HEK293T (cell line): ENCODE measurements at regions not wholly inside any gene's neighbourhood (a gene's known extent, or its start where the extent isn't known, plus 50 kb on each side); places are given as distances from the start of the nearest gene placed in this dataset.

Experiments used
- BHLHE40 ChIP-seq: fragments of 450-650 bp; IDR thresholded peaks from 2 replicates; pipeline ENCODE4 v1.6.1; 2016; ENCODE audit warnings: mild to moderate bottlenecking, moderate library complexity, borderline replicate concordance
- CTBP1 ChIP-seq: fragments of 450-650 bp; IDR thresholded peaks from 2 replicates; pipeline ENCODE4 v1.6.1; 2016; ENCODE audit warnings: borderline replicate concordance
- ELF4 ChIP-seq: fragments of 450-650 bp; IDR thresholded peaks from 2 replicates; pipeline ENCODE4 v1.6.1; 2017; ENCODE audit warnings: antibody characterized with exemption
- FOXA1 ChIP-seq: fragments of 450-650 bp; IDR thresholded peaks from 2 replicates; pipeline ENCODE4 v1.6.1; 2016; ENCODE audit warnings: mild to moderate bottlenecking
- FOXK2 ChIP-seq: fragments of 450-650 bp; IDR thresholded peaks from 2 replicates; pipeline ENCODE4 v1.6.1; 2016; ENCODE audit warnings: mild to moderate bottlenecking
- L3MBTL2 ChIP-seq: fragments of 450-650 bp; conservative IDR thresholded peaks from 2 replicates; pipeline ENCODE4 v1.6.1; 2016; ENCODE audit warnings: mild to moderate bottlenecking
- LEF1 ChIP-seq: fragments of 450-650 bp; IDR thresholded peaks from 2 replicates; pipeline ENCODE4 v1.6.1; 2017; ENCODE audit warnings: mild to moderate bottlenecking, borderline replicate concordance
- NFRKB ChIP-seq: fragments of 450-650 bp; IDR thresholded peaks from 2 replicates; pipeline ENCODE4 v1.6.1; 2016; ENCODE audit warnings: mild to moderate bottlenecking, moderate library complexity
- PKNOX1 ChIP-seq: fragments of 450-650 bp; IDR thresholded peaks from 2 replicates; pipeline ENCODE4 v1.6.1; 2016
- SP1 ChIP-seq: fragments of 450-650 bp; IDR thresholded peaks from 2 replicates; pipeline ENCODE4 v1.6.1; 2017
- TARDBP ChIP-seq: fragments of 450-650 bp; IDR thresholded peaks from 2 replicates; pipeline ENCODE4 v1.6.1; 2016

GRCh38 chr6:115847671-115848070 is 213.0 kb downstream of the FRK start:
- TF ChIP-seq BHLHE40 (no peak), CTBP1 (no peak), SP1 (no peak), FOXK2 (no peak), NFRKB (no peak), LEF1 (no peak), L3MBTL2 (no peak), FOXA1 (no peak), PKNOX1 (no peak), TARDBP (no peak), ELF4 (no peak)
